Omental fat pad (tissue), 3 donors: ENCODE measurements at regions not wholly inside any gene's neighbourhood (a gene's known extent, or its start where the extent isn't known, plus 50 kb on each side); places are given as distances from the start of the nearest gene placed in this dataset.

ENCODE experiments used
- ATAC-seq: fragments of 150-250 bp; one replicate; pipeline ENCODE4 v1.9.1; 2016; ENCODE audit warnings: mild to moderate bottlenecking, moderate library complexity; ENCODE audit not compliant: low FRiP score
- DNase-seq: peaks from one replicate; pipeline ENCODE4 v3.0.0-alpha.2; 2019; ENCODE audit warnings: low spot score
- CTCF ChIP-seq, 3 donors: fragments of 450-650 bp; IDR thresholded peaks; one replicate each; pipeline ENCODE4 v1.5.1; 2016 to 2017; ENCODE audit warnings: antibody characterized with exemption in 3 of 3, mild to moderate bottlenecking in 3 of 3, moderate library complexity in 2 of 3

DNA sequence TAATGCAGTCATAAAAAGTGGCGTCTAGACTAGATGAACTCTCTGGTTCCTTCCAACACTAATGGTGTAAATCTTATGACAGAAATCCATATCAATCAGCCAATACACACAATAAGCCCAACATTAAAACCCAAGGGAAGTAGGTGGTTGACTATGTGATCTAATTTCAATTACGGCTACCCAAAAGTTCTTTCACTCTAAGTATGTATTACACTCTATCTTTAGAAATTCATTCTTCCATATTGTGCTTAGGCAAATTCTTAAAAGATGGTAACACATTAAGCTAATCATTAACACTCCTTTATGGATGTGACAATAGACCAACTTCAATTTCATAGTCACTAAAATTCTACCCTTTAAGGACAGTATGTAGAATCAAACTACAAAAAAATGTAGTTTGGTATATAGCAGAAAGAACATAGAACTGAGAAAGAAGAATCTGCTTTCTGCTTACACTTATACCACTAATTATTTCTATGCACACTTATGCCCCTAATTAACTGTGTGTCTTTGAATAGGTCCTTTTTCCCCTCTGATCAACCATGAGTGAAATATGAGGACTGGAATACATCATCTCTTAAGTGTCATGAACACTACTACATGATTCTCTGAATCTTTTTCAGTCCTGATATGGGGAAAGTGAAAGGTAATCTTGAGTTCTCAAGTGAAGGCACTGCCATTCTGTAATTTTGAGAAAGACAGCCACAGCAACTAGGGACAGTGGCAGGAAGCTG lies 557.6 kb downstream of the IGSF11 start:
- TF ChIP-seq CTCF (IDR thresholded peaks at IDR 0.05) = no peak

DNA sequence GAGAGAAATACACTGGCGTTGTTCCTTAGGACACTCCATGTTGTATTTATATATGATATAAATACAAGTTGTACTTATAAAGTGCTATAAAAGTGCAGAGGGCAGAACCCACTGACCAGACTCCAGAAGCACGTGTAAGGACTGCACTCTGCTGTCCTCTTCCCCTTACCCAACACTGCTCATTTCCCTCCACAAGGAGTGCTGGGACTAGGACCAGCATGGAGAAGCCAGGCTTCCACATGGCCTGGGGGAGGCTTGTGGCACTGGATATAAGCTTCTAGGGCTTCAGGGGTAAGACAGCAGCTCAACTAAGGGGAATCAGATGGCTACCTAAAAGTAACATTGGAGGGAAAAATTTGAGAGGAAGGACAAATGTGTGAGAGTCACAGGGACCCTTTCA lies 556.9 kb downstream of the IGSF11 start:
- DNase-seq (no peak), ATAC-seq (no peak)
- no peak for TF ChIP-seq CTCF (IDR thresholded peaks at IDR 0.05)

More for the DNA sequence above, 557.6 kb downstream of the IGSF11 start:
- DNase-seq (no peak), ATAC-seq (no peak)

- ATAC-seq (no peak), DNase-seq (no peak)
- TF ChIP-seq CTCF (IDR thresholded peaks at IDR 0.05) = no peak
Observed at GRCh38 chr3:118478706-118479276, 555.9 kb downstream of the IGSF11 start.

DNA sequence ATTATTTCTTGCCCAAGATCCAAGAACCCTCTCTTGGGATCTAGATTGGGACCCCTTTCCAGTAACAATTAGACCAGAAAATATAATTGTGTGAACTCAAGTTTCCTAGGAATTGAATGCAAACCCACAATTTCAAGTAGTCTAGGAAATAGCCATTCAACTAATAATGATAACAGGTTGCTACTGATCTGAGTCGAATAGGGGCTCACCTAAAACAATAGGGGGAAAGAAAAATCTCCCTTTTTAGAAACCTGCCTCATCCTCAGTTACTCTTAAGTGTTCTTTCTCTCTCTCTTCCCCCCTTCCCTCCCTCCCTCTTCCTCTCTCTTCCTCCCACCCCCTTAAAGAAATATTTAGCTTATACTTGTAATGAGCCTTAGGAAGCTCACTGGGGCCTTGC lies 555.3 kb downstream of the IGSF11 start:
- ATAC-seq = no peak
- TF ChIP-seq CTCF (IDR thresholded peaks at IDR 0.05) = no peak
- no peak for DNase-seq

GRCh38 chr3:118480101-118480860 lies 554.4 kb downstream of the IGSF11 start:
- DNase-seq = no peak
- no peak for ATAC-seq
- no peak for TF ChIP-seq CTCF (IDR thresholded peaks at IDR 0.05)

GRCh38 chr3:118485693-118486092 lies 549.0 kb downstream of the IGSF11 start:
- TF ChIP-seq CTCF (IDR thresholded peaks at IDR 0.05) = no peak
- DNase-seq = no peak
- ATAC-seq = no peak
